ENCODE measurements at regions not wholly inside any gene's neighbourhood (a gene's known extent, or its start where the extent isn't known, plus 50 kb on each side); places are given as distances from the start of the nearest gene placed in this dataset.

DNA sequence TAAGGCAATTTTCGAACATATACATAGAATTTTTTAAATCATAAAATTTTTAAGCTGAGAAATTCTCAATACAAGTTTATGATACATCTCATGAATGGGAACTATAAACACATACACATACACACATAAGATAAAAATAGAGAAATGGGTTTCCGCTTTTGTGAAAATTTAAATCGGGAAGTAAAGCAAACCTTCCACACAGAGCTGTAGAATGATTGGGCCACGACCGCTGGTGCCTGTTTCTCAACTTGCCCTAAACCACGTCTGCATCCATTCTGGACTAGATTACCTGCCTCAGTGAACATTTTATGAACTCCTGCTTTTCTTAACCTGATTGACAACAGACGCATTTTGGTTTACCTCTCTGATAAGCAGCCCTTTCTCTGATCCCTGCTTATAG, 264.4 kb downstream of the SKAP2 start:
- CTCF ChIA-PET = no interaction called here
- no peak overlapping the region for H3K27ac ChIP-seq (ENCODE audit: low read length in 2 of 2)
- WGBS (ENCODE audit: insufficient coverage) = 100% methylated on average over 3 of the region's 7 CpGs

GRCh38 chr7:26600411-26600810, 264.0 kb downstream of the SKAP2 start:
- H3K4me3 Mint-ChIP-seq = no peak overlapping the region
- Histone ChIP-seq H3K4me3 (ENCODE audit: control extremely low read depth in 1 of 5, extremely low read depth in 1 of 5, insufficient read depth in 1 of 5, low read depth in 2 of 5, low read length in 4 of 5) (no peak overlapping the region), H3K9me3 (ENCODE audit: control extremely low read depth in 1 of 3, control insufficient read depth in 2 of 3, insufficient read depth in 1 of 3, low read length in 2 of 3) (no peaks in the 10 kb centered on the region), H3K9ac (ENCODE audit: low read length) (no peak overlapping the region), H2AFZ (ENCODE audit: insufficient read depth, low read depth, low read length, poor library complexity, severe bottlenecking) (no peak overlapping the region), H3K27me3 (replicated peaks in 1 of 4; ENCODE audit: control extremely low read depth in 1 of 4, control insufficient read depth in 3 of 4, insufficient read depth in 4 of 4, low read length in 3 of 4) (no peaks in the 10 kb centered on the region), H4K20me1 (ENCODE audit: control insufficient read depth, insufficient read depth, low read length, poor library complexity, severe bottlenecking) (no peaks in the 10 kb centered on the region), H3K4me1 (ENCODE audit: control insufficient read depth in 2 of 2, insufficient read depth in 2 of 2, low read length in 2 of 2) (no peaks in the 10 kb centered on the region), H3K79me2 (ENCODE audit: control insufficient read depth, insufficient read depth, low read length) (no peaks in the 10 kb centered on the region), H3K36me3 (replicated peaks in 1 of 2; ENCODE audit: control extremely low read depth in 1 of 2, control insufficient read depth in 1 of 2, extremely low read depth in 1 of 2, insufficient read depth in 2 of 2, low read length in 1 of 2) (no peaks in the 10 kb centered on the region), H3K27ac (ENCODE audit: low read length in 2 of 2) (no peak overlapping the region), H3K4me2 (replicated peaks; ENCODE audit: low read depth, low read length, poor library complexity, severe bottlenecking) (no peak overlapping the region)
- POLR2A ChIA-PET = no interaction called here
- no peaks in the 10 kb centered on the region for H3K27me3 Mint-ChIP-seq
- H3K9me3 Mint-ChIP-seq (ENCODE audit: insufficient read depth) = no peaks in the 10 kb centered on the region
- ATAC-seq (ENCODE audit: low read depth) (no peak), DNase-seq (no peak)
- CTCF ChIA-PET = no interaction called here
- no peaks in the 10 kb centered on the region for H3K4me1 Mint-ChIP-seq
- WGBS (ENCODE audit: insufficient coverage) = no CpG with 5 or more reads among the region's 3 CpGs
- intact Hi-C loops (cut with micrococcal nuclease) = no loop called here
- no peak for TF ChIP-seq EZH2 (IDR thresholded peaks at IDR 0.05; ENCODE audit: borderline replicate concordance, insufficient read depth, low read depth, low read length, poor library complexity, severe bottlenecking)
- TF ChIP-seq CTCF (IDR thresholded peaks at IDR 0.05) = no peak
- H3K27ac Mint-ChIP-seq = no peak overlapping the region

More for the DNA sequence above, 264.4 kb downstream of the SKAP2 start:
- no peak overlapping the region for H3K4me3 Mint-ChIP-seq
- no peaks in the 10 kb centered on the region for H3K4me1 ChIP-seq (ENCODE audit: control insufficient read depth in 2 of 2, insufficient read depth in 2 of 2, low read length in 2 of 2)
- intact Hi-C loops (cut with micrococcal nuclease) = no loop called here
- H3K27me3 ChIP-seq (replicated peaks in 1 of 4; ENCODE audit: control extremely low read depth in 1 of 4, control insufficient read depth in 3 of 4, insufficient read depth in 4 of 4, low read length in 3 of 4) = no peaks in the 10 kb centered on the region
- no peak for TF ChIP-seq EZH2 (IDR thresholded peaks at IDR 0.05; ENCODE audit: borderline replicate concordance, insufficient read depth, low read depth, low read length, poor library complexity, severe bottlenecking)
- TF ChIP-seq CTCF (IDR thresholded peaks at IDR 0.05) = no peak
- H3K9me3 ChIP-seq (ENCODE audit: control extremely low read depth in 1 of 3, control insufficient read depth in 2 of 3, insufficient read depth in 1 of 3, low read length in 2 of 3) = no peaks in the 10 kb centered on the region
- H4K20me1 ChIP-seq (ENCODE audit: control insufficient read depth, insufficient read depth, low read length, poor library complexity, severe bottlenecking) = no peaks in the 10 kb centered on the region
- no peak overlapping the region for H3K9ac ChIP-seq (ENCODE audit: low read length)
- H3K9me3 Mint-ChIP-seq (ENCODE audit: insufficient read depth) = no peaks in the 10 kb centered on the region
- no peaks in the 10 kb centered on the region for H3K4me1 Mint-ChIP-seq
- no peaks in the 10 kb centered on the region for H3K79me2 ChIP-seq (ENCODE audit: control insufficient read depth, insufficient read depth, low read length)
- POLR2A ChIA-PET = no interaction called here
- H2AFZ ChIP-seq (ENCODE audit: insufficient read depth, low read depth, low read length, poor library complexity, severe bottlenecking) = no peak overlapping the region
- no peaks in the 10 kb centered on the region for H3K27me3 Mint-ChIP-seq
- no peak overlapping the region for H3K27ac Mint-ChIP-seq
- no peak overlapping the region for H3K4me2 ChIP-seq (replicated peaks; ENCODE audit: low read depth, low read length, poor library complexity, severe bottlenecking)
- ATAC-seq (ENCODE audit: low read depth) = no peak
- no peak overlapping the region for H3K4me3 ChIP-seq (ENCODE audit: control extremely low read depth in 1 of 5, extremely low read depth in 1 of 5, insufficient read depth in 1 of 5, low read depth in 2 of 5, low read length in 4 of 5)
- H3K36me3 ChIP-seq (replicated peaks in 1 of 2; ENCODE audit: control extremely low read depth in 1 of 2, control insufficient read depth in 1 of 2, extremely low read depth in 1 of 2, insufficient read depth in 2 of 2, low read length in 1 of 2) = no peaks in the 10 kb centered on the region
- no peak for DNase-seq

Measured in B cell (primary cell).